Daoy (cell line): ENCODE measurements at regions not wholly inside any gene's neighbourhood (a gene's known extent, or its start where the extent isn't known, plus 50 kb on each side); places are given as distances from the start of the nearest gene placed in this dataset.

Source experiments
- DNase-seq: peaks from one replicate; pipeline ENCODE4 v3.0.0-alpha.2; 2015; ENCODE audit warnings: low read depth

DNA sequence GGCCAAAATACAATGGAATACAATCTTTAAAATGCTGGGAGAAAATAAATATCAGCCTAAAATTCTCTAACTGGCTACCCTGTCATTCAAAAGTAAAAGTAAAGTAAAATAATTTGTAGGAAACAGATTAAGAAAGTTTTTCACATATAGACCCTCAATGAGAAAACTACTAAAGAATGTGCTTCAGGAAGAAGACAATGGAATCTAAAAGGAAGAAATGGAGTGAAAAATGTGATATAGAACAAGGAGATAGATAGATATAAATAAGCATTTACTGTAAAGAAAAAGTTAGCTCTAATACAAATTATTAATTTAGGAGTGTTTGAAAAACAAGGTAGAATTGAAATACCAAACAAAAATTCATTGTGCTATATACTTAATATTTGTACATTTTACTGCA, 368.6 kb upstream of the MPDZ start:
- DNase-seq: no peak

- no peak for DNase-seq
These were observed 367.1 kb upstream of the MPDZ start for GRCh38 chr9:13646500-13647021.

GRCh38 chr9:13645557-13645956, 366.1 kb upstream of the MPDZ start:
- DNase-seq: no peak

GRCh38 chr9:13644675-13645074, 365.2 kb upstream of the MPDZ start:
- no peak for DNase-seq

DNA sequence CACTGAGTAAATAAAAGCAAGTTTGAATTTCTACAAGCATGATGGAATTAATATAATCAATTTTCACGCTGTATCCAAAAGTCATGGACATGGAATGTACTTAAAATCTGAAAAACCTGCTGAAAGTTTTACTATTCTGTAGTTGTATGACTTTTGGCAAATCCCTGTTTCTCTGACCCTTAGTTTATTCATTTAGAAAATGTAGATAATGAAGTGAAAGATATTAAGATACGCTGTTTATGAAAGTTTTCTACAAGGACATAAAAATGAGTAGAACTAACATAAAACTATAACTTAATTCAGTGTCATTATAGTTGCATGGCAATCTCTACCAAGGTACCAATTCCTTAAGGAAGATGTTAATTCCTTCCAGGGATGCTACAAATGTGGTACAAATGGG, 363.2 kb upstream of the MPDZ start:
- no peak for DNase-seq

DNA sequence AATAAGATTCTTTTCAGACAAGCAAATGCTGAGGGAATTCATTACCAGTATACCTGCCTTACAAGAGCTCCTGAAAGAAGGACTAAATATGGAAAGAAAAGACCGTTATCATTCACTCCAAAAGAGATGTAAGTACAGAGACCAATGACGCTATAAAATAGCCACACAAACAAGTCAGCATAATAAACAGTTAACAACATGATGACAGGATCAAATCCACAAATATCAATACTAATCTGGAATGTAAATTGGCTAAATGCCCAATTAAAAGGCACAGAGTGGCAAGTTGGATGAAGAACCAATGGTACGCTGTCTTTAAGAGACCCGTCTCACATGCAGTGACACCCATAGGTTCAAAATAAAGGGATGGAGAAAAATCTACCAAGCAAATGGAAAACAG, 349.6 kb upstream of the MPDZ start:
- DNase-seq: no peak

DNA sequence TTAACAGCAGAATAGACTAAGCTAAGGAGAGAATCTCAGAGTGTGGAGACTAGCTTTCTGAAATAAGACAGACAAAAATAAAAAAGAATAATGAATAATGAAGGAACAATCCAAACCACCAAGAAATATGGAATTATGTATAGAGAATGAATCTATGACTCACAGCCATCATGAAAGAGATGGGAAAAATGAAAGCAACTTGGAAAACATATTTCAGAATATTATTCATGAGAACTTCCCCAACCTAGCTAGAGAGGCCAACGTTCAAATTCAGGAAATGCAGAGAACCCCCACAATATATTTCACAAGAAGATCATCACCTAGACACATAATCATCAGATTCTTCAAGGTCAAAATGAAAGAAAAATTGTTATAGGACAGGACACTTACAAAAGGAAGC, 349.0 kb upstream of the MPDZ start:
- DNase-seq: no peak

DNA sequence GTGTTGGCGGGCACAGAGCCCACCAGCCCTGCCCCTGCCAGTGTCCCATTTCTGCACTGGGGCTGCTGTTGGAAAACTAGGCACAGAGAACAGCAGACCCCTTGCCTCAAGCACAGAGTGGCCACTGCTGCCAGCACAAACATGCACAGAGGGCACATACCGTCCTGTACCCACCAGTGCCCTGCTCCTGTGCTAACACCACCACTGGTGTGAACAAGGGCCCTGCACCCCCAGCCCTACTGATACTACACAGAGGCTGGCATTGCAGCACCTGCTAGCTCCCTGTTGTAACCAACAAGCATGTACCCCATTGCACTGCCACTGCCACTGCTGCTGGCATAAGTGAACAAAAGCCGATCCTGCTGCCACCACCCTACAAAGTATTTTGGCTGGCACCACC, 348.0 kb upstream of the MPDZ start:
- DNase-seq: no peak

DNA sequence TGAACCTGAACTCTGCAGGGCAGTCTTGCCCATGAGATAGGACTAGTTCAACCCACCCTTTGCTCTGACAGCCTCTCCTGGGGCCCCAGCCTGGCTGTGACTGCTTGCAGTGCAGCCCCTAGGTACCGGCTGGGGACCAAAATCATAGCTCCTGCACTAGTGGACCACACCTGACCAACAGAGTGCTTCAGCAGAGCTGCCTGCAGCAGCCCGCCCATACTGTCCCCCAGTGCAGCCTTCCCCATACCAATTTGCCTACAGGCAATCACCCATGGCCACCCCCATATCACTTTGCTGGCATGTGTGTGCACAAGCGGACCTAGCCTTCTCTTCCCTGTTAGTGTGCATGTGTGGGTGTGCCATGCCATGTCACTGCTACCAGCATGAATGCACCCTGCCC, 347.6 kb upstream of the MPDZ start:
- no peak for DNase-seq

DNA sequence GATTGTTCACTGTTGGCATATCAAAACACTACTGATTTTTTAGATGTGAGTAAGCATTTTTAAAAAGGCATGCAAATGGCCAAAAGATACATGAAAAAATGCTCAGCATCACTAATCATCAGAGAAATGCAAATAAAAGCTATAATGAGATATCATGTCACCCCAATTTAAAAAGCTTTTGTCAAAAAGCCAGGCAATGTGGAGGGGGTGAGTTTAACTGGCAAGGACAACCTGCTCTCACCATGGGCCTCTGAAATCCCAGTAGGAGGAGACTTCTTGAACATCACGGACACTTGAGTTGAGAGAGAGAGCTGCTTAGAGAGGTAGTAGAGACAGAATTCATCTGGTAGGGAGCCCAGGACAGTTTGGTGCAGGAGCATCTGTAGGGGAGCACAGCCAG, 347.1 kb upstream of the MPDZ start:
- no peak for DNase-seq

DNA sequence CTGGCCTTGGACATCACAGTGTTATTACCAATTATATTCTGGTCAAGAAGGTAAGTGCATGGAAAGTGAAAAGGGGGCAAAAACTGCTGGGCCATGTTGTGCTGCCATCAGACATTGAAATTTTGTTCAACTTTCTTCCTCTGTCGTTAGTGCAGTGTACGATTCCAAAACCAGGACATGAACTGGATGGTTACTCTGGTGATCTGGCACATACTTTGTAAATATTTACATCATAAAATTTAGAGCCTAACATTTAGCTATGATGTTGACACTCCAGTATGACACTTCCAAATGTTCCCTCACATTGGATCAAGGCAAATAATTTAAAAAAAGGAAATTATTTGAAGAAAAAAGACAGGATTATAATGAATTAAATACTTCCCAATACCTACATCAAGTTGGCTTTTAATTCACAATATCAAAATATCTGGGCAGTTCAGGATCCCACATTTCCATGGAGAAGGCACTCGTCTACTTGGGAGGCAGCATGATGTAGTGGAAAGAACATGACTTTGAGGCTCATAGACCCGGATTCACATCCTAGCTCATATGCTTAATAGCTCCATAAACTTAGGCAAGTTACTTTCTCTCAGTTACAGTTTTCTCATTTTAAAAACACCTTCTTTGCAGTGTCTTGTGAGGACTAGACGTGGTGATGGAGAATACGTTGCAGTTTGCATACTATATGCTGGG, 342.5 kb upstream of the MPDZ start:
- DNase-seq: no peak

GRCh38 chr9:13616491-13617035, 337.1 kb upstream of the MPDZ start:
- DNase-seq: no peak

DNA sequence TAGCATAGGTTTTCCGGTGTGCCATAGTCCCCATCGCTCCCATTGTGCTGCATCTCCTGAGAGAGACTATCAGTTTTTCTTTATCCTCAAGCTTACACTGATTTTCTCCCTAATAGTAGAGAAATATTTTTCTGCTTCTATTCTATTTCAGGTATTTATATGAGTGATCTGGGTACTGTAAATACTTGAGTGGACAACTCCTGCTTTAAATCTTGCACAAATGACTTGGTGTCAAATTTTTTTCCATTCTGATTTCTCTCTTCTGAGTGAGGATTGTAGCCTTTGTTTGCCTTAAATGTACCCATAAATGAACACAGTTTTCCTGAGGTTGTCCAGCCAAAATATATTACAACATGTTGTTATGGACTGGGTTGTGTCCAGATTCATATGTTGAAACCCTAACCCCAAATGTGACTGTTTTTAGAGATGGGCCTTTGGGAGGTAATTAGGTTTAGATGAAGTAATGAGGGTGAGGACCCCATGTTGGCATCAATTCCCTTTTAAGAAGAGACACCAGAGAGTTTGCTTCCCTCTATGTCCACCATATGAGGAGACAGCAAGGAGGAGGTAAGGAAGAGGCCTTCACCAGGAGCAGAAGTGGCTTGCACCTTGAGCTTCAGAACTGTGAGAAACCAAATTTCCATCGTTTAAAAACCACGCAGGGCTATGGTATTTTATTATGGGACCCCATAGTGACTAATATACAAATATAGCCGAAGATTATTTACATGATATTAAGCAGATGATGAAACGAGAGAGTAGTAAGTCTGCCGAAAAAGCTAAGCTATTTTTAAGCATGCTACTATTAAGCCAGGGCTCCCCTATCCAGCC, 336.4 kb upstream of the MPDZ start:
- no peak for DNase-seq

GRCh38 chr9:13614060-13614459, 334.6 kb upstream of the MPDZ start:
- no peak for DNase-seq

DNA sequence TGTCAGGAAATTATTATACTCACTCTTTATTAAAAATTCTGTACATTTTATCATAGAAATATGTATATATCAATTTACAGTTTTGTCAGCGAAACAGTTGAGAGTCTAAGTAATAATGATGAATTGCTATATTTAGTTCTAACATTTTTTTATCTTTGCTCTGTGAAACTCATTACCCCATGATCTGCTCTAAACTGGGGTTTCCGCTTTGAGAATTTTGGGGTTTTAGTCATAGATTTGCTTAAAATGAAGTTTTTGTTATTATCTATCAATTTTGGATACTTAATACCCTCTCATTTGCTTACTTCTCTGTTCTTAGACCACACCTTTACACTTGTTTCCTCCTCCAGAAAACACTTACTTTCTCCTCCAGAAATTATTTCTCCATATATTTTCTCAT, 333.8 kb upstream of the MPDZ start:
- DNase-seq: no peak

DNA sequence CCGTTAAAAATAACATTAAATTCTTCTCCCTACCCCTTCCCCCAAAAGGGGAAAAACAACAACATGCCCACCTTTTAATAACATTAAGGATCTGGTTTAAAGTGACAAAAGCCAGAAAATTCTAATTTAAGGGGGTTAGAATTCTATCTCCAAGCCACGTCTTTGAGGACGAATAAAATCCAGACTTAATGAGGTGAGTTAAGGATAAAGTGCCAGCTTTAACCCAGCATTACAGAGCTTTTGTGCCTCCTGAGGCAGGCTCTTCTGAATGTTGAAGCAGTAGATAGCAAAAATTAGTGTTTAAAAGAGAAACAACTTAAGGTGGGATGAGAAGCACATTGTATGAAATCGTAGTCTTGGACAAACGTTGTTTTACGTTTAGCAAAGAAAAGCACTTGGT, 329.0 kb upstream of the MPDZ start:
- DNase-seq: no peak

- no peak for DNase-seq
These were observed 328.3 kb upstream of the MPDZ start for GRCh38 chr9:13607481-13608441.

GRCh38 chr9:13606586-13606985, 327.1 kb upstream of the MPDZ start:
- DNase-seq: no peak

GRCh38 chr9:13603921-13604320, 324.4 kb upstream of the MPDZ start:
- DNase-seq: peak; percentile 40

DNA sequence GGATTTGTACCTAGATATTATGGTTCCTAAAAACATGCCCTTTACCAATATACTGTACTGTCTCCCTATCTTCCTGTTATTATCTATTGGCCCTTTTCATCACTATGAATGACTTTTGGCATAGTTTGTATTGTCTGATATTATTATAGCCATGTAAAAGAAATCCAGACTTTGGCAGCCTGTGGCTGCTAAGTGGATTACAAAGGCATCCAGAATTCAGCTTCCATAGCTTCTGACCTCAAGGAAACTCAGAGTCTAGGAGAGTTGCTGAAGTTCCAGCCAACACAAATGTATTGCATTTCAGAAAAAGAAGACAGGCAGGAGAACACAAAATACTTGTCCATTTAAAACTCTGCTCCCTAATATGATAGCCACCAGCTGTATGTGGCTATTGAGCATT, 319.2 kb upstream of the MPDZ start:
- no peak for DNase-seq

- DNase-seq: no peak
These were observed 317.9 kb upstream of the MPDZ start for GRCh38 chr9:13597427-13597826.

DNA sequence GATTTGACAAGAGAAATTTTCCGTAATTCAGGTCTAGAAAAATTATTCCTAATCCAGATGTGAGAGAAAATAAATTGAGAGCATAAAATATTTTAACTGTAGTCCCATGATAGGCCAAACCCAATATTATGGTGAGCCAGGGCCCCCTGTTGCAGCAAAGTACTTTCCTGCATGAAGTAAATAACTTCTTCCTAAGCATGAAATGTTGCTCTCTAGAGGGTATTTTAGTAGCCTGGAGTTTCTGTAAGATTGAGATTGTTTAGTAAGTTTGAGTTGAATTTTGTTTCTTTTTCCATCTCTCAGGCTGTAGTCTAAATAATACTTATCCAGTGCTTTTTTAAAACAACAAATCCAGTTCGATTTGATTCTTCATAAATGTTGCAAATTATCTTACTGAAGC, 317.5 kb upstream of the MPDZ start:
- no peak for DNase-seq
